ENCODE measurements at regions not wholly inside any gene's neighbourhood (a gene's known extent, or its start where the extent isn't known, plus 50 kb on each side); places are given as distances from the start of the nearest gene placed in this dataset.
"Not testable (repeated sequence)": the region's sequence is repeated elsewhere in the genome, so short reads cannot be mapped to it uniquely, and the experiment has no call there.

GRCh38 chr11:90601261-90601660 is 378.4 kb upstream of the CHORDC1 start:
- TF ChIP-seq CTCF (IDR thresholded peaks at IDR 0.05; ENCODE audit: low read depth, low read length): no peak
- no peak overlapping the region for H3K4me3 ChIP-seq (replicated peaks in 1 of 2; ENCODE audit: low read depth in 2 of 2, low read length in 2 of 2)
- no peak for DNase-seq (ENCODE audit: low read depth in 2 of 2)

DNA sequence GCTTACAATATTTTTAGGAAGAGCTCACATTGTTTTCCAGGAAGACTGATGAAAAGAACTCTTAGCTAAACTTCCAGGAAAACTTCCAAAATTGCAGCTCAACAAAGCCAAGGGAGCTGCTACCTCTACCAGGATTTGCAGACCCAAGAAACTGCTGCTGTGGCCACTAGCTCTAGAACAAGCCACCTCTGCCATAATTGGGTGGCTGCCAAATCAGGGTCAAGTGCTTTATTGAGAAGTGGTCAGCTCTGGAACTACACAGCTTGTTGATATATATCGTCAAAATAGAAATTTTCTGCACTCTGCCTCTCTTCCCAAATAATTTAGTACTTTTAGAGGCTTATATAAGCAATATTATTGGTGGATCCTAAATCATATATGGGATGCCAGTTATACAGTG is 371.8 kb upstream of the CHORDC1 start:
- DNase-seq (ENCODE audit: low read depth in 2 of 2): no peak
- TF ChIP-seq CTCF (IDR thresholded peaks at IDR 0.05; ENCODE audit: low read depth, low read length): no peak
- no peak overlapping the region for H3K4me3 ChIP-seq (replicated peaks in 1 of 2; ENCODE audit: low read depth in 2 of 2, low read length in 2 of 2)

DNA sequence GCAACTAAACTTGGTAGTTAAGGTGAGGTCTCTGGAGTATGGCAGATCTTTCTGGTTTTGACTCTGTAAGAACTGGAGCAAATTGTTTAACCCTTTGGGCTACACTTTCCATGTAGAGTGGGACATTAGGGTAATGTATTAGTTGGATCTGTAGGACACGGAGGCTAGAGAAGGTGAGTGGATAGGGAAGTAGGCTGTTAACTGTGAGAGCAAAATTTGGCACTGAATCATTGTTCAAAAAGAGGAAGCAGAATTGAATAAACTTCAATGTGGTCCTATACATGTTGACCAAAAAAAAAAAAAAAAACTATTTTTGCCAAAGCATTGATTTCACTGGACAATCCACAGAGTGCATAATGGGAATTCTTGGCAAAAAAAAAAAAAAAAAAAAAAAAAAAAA is 370.2 kb upstream of the CHORDC1 start:
- H3K4me3 ChIP-seq (replicated peaks in 1 of 2; ENCODE audit: low read depth in 2 of 2, low read length in 2 of 2): no peak overlapping the region
- no peak for TF ChIP-seq CTCF (IDR thresholded peaks at IDR 0.05; ENCODE audit: low read depth, low read length)
- DNase-seq (ENCODE audit: low read depth in 2 of 2): no peak

DNA sequence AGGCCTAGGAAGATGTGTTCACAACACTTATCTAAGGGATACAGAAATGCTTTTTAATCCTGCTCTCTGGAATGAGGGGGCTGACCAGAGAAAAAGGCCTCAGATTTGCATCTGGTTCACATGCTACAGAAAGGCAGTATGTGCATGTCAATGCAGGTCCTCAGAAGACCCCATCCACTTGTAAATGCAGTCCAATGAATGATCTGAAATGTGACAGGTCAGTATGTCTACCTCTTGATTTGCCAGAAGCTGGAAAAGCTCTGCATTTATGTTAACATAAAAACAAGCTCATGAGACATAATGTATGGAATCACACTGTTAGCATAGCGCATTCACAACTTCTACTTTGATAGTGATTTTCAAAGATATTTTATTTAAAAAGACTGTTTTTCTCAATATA is 367.4 kb upstream of the CHORDC1 start:
- no peak for TF ChIP-seq CTCF (IDR thresholded peaks at IDR 0.05; ENCODE audit: low read depth, low read length)
- no peak overlapping the region for H3K4me3 ChIP-seq (replicated peaks in 1 of 2; ENCODE audit: low read depth in 2 of 2, low read length in 2 of 2)
- no peak for DNase-seq (ENCODE audit: low read depth in 2 of 2)

- DNase-seq (ENCODE audit: low read depth in 2 of 2): no peak
- TF ChIP-seq CTCF (IDR thresholded peaks at IDR 0.05; ENCODE audit: low read depth, low read length): no peak
- no peak overlapping the region for H3K4me3 ChIP-seq (replicated peaks in 1 of 2; ENCODE audit: low read depth in 2 of 2, low read length in 2 of 2)
Measured at GRCh38 chr11:90589735-90590134, 366.9 kb upstream of the CHORDC1 start.

- no peak overlapping the region for H3K4me3 ChIP-seq (replicated peaks in 1 of 2; ENCODE audit: low read depth in 2 of 2, low read length in 2 of 2)
- DNase-seq (ENCODE audit: low read depth in 2 of 2): no peak
- TF ChIP-seq CTCF (IDR thresholded peaks at IDR 0.05; ENCODE audit: low read depth, low read length): no peak
Measured at GRCh38 chr11:90587896-90588295, 365.0 kb upstream of the CHORDC1 start.

GRCh38 chr11:90585491-90585890 is 362.6 kb upstream of the CHORDC1 start:
- no peak for DNase-seq (ENCODE audit: low read depth in 2 of 2)
- TF ChIP-seq CTCF (IDR thresholded peaks at IDR 0.05; ENCODE audit: low read depth, low read length): no peak
- no peak overlapping the region for H3K4me3 ChIP-seq (replicated peaks in 1 of 2; ENCODE audit: low read depth in 2 of 2, low read length in 2 of 2)

DNA sequence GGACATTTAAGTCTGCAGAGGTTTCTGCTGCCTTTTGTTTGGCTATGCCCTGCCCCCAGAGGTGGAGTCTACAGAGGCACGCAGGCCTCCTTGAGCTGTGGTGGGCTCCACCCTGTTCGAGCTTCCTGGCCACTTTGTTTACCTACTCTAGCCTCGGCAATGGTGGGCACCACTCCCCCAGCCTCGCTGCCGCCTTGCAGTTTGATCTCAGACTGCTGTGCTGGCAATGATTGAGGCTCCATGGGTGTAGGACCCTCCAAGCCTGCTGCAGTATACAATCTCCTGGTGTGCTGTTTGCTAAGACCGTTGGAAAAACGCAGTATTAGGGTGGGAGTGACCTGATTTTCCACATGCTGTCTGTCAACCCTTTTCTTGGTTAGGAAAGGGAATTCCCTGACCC is 360.1 kb upstream of the CHORDC1 start:
- DNase-seq (ENCODE audit: low read depth in 2 of 2); H3K4me3 ChIP-seq (replicated peaks in 1 of 2; ENCODE audit: low read depth in 2 of 2, low read length in 2 of 2): not testable (repeated sequence)

Measured in cardiac fibroblast (primary cell).